Pancreas (tissue), 10 donors: ENCODE measurements at regions not wholly inside any gene's neighbourhood (a gene's known extent, or its start where the extent isn't known, plus 50 kb on each side); places are given as distances from the start of the nearest gene placed in this dataset.
"Not testable (repeated sequence)": the region's sequence is repeated elsewhere in the genome, so short reads cannot be mapped to it uniquely, and the experiment has no call there.

Experiments
- ATAC-seq, 4 donors: fragments of 200-7000 bp; cut with Tn5 transposase; one replicate each; pipeline versions ENCODE4 v1.8.0 to v1.9.1; 2020; ENCODE audit warnings: mild to moderate bottlenecking in 4 of 4, moderate library complexity in 4 of 4
- DNase-seq, 6 donors: peaks; one replicate each; pipeline ENCODE4 v3.0.0-alpha.2; 2020
- FAIRE-seq: peaks from 2 replicates; lab custom pipeline; 2012; peaks lifted over from hg19 to GRCh38; lab: Jason Lieb, UNC
- H3K27ac ChIP-seq, 4 donors: fragments of 200-600 bp; sonication (generic); 1 replicate in 3 of 4; 2 replicates in 1 of 4; pipeline versions ENCODE4 v1.5.0 to v1.8.0; 2020
- H3K27me3 ChIP-seq, 4 donors: fragments of 200-600 bp; one replicate each; pipeline ENCODE4 v1.8.0; 2021
- H3K36me3 ChIP-seq, 3 donors: fragments of 200-600 bp; sonication (generic) in 1 of 3; one replicate each; pipeline versions ENCODE4 v1.5.0 to v1.8.0; 2020 to 2021
- H3K4me1 ChIP-seq, 3 donors: fragments of 200-600 bp; one replicate each; pipeline ENCODE4 v1.8.0; 2021
- H3K4me3 ChIP-seq, 4 donors: fragments of 200-600 bp; sonication (generic) in 2 of 4; one replicate each; pipeline versions ENCODE4 v1.5.0 to v1.8.0; 2020 to 2021
- H3K9me3 ChIP-seq, 4 donors: fragments of 200-600 bp; one replicate each; pipeline ENCODE4 v1.8.0; 2021
- CTCF ChIP-seq, 4 donors: fragments of 200-600 bp; sonication (generic) in 3 of 4; IDR thresholded peaks; one replicate each; pipeline versions ENCODE4 v1.5.0 to v1.8.0; 2021; ENCODE audit warnings: antibody characterized with exemption in 4 of 4
- WGBS, 2 donors: extraction: QIAGEN DNeasy Blood & Tissue Kit; methylation state at CpG; one replicate each; pipeline ENCODE4 v1.1.7; 2013; 5-methylcytosine and 5-hydroxymethylcytosine counted together
- intact Hi-C, 3 donors: fragments of 100-400 bp; cut with DNase I; formaldehyde crosslinking; loops; one replicate each; pipeline versions ENCODE4 v1.11.1 to v1.14.2; 2022
- donor health status: healthy with polysubstance abuse.
- donor health status: DM: no; HTN: no; CAD: no; lungs with moderate emphysema.
- donor health status: DM: no; HTN: no; CAD: no.
- donor health status: control.
- donor health status: control.
- donor health status: Bipolar disorder and iron deficiency.
- donor health status: DM: yes; HTN: yes; CAD: no.
- donor health status: DM: no; HTN: no; CAD: no.
- donor health status: DM: no; HTN: no; CAD: no.
- donor health status: DM: yes; HTN: yes; CAD: no.

GRCh38 chr6:95740157-95740556 lies 162.8 kb downstream of the MANEA start:
- 87 to 95% methylated on average over 1 of the region's 1 CpG for WGBS, 2 donors
- FAIRE-seq (no peak), DNase-seq (no peak), ATAC-seq (no peak)
- Histone ChIP-seq H3K36me3 (no peaks in the 10 kb centered on the region), H3K27ac (no peak overlapping the region), H3K4me3 (no peak overlapping the region), H3K27me3 (no peaks in the 10 kb centered on the region), H3K4me1 (no peaks in the 10 kb centered on the region), H3K9me3 (no peaks in the 10 kb centered on the region)
- no peak for TF ChIP-seq CTCF (IDR thresholded peaks at IDR 0.05)
- intact Hi-C loops = no loop called here

DNA sequence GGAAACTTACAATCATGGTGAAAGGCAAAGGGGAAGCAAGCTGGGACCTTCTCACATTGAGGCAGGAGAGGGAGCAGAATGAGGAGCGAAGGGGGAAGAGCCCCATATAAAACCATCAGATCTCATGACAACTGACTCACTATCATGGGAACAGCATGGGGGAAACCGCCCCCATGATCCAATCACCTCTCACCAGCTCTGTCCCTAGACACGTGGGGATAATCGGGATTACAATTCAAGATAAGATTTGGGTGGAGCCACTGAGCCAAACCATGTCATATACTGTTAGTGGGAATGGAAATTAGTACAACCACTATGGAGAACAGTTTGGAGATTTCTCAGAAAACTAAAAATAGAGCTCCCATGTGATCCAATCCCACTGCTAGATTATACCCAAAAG lies 163.7 kb downstream of the MANEA start:
- FAIRE-seq = no peak
- WGBS, 2 donors = 54 to 69% methylated on average over 4 of the region's 4 CpGs
- no peaks in the 10 kb centered on the region for H3K27me3 ChIP-seq
- H3K9me3 ChIP-seq = no peaks in the 10 kb centered on the region
- DNase-seq = no peak
- no peak for ATAC-seq
- intact Hi-C loops = no loop called here
- H3K36me3 ChIP-seq = no peaks in the 10 kb centered on the region
- no peak for TF ChIP-seq CTCF (IDR thresholded peaks at IDR 0.05)
- no peak overlapping the region for H3K27ac ChIP-seq
- no peaks in the 10 kb centered on the region for H3K4me1 ChIP-seq
- H3K4me3 ChIP-seq = no peak overlapping the region

DNA sequence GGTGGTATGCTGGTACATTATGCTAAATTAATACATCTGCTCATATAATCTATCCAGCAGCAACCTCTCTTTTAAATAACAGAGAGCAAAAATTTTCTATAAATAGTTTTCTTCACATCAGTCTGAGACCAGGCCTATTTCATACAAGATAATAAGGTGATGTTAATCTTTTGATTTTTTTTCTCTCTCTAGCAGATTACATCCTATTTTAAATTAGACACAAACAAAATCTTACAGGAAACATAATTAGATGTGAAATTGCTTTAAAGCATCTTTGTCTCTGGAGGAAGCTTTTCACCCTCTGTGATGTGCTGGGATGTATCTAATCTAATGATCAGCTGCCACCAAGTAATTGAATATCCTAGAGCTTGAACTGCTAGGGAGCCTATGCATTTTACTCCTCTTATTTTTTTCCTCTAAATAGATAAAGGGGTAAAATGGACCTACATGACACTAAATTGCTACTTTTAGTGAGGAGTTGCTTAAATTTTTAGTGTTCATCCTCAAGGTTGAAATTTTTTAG lies 165.5 kb downstream of the MANEA start:
- Histone ChIP-seq H3K27me3 (no peaks in the 10 kb centered on the region), H3K36me3 (no peaks in the 10 kb centered on the region), H3K4me3 (no peak overlapping the region), H3K27ac (no peak overlapping the region), H3K9me3 (no peaks in the 10 kb centered on the region), H3K4me1 (no peaks in the 10 kb centered on the region)
- no peak for FAIRE-seq
- DNase-seq = no peak
- intact Hi-C loops = no loop called here
- ATAC-seq = no peak
- TF ChIP-seq CTCF (IDR thresholded peaks at IDR 0.05) = no peak

DNA sequence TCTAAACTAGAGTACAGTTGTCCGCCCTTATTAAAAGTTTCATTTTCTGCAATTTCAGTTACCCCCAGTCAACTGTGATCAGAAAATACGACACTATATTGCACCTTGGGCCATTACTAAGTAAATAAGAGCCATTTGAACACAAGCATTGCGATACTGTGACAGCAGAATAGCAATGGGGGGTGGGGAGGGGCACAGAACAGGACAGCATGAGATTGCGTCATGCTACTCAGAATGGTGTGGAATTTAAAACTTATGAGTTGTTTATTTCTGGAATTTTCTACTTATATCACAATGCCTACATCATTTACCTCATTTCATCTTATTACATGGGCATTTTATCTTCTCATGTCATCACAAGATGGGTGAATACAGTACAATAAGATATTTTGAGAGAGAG lies 166.3 kb downstream of the MANEA start:
- WGBS, 2 donors = 77 to 79% methylated on average over 4 of the region's 4 CpGs
- no peak for DNase-seq
- intact Hi-C loops = no loop called here

DNA sequence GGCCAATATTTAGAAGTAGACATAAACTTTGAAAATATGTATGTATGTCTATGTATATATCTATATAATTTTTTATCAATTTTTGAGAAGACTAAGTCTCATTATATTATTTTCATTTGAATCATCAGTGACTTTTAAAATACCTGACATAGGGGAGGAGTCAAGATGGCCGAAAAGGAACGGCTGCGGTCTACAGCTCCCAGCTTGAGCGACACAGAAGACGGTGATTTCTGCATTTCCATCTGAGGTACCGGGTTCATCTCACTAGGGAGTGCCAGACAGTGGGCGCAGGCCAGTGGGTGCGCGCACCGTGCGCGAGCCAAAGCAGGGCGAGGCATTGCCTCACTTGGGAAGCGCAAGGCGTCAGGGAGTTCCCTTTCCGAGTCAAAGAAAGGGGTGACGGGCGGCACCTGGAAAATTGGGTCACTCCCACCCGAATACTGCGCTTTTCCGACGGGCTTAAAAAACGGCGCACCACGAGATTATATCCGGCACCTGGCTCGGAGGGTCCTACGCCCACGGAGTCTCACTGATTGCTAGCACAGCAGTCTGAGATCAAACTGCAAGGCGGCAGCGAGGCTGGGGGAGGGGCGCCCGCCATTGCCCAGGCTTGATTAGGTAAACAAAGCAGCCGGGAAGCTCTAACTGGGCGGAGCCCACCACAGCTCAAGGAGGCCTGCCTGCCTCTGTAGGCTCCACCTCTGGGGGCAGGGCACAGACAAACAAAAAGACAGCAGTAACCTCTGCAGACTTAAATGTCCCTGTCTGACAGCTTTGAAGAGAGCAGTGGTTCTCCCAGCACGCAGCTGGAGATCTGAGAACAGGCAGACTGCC lies 181.1 kb downstream of the MANEA start:
- FAIRE-seq, H3K9me3 ChIP-seq, H3K36me3 ChIP-seq, ATAC-seq, intact Hi-C loops, H3K27me3 ChIP-seq, H3K4me1 ChIP-seq, H3K27ac ChIP-seq, H3K4me3 ChIP-seq, DNase-seq: not testable (repeated sequence)
- 75 to 82% methylated on average over 21 to 35 of the region's 36 CpGs for WGBS, 2 donors

More for the DNA sequence above, 166.3 kb downstream of the MANEA start:
- H3K27ac ChIP-seq = no peak overlapping the region
- H3K36me3 ChIP-seq = no peaks in the 10 kb centered on the region
- no peaks in the 10 kb centered on the region for H3K9me3 ChIP-seq
- no peak overlapping the region for H3K4me3 ChIP-seq
- no peaks in the 10 kb centered on the region for H3K27me3 ChIP-seq
- FAIRE-seq (no peak), ATAC-seq (no peak)
- H3K4me1 ChIP-seq = no peaks in the 10 kb centered on the region
- no peak for TF ChIP-seq CTCF (IDR thresholded peaks at IDR 0.05)
